DOHH2 (cell line): ENCODE measurements at regions not wholly inside any gene's neighbourhood (a gene's known extent, or its start where the extent isn't known, plus 50 kb on each side); places are given as distances from the start of the nearest gene placed in this dataset.

Experiments used
- H3F3A ChIP-seq: fragments of 200-600 bp; sonication (generic), shearing (Covaris generic); 2 replicates; pipeline ENCODE4 v1.6.0; 2016; ENCODE audit warnings: antibody characterized with exemption, mild to moderate bottlenecking; ENCODE audit not compliant: control insufficient read depth, insufficient read depth
- H3K27ac ChIP-seq: fragments of 200-600 bp; sonication (generic); 2 replicates; pipeline ENCODE4 v1.5.1; 2014; ENCODE audit warnings: low read depth, mild to moderate bottlenecking, low read length, moderate library complexity
- H3K27me3 ChIP-seq: fragments of 200-600 bp; sonication (generic); 2 replicates; pipeline ENCODE4 v1.6.1; 2014; ENCODE audit warnings: mild to moderate bottlenecking, low read length, mixed read lengths; ENCODE audit not compliant: control insufficient read depth
- H3K36me3 ChIP-seq: fragments of 200-600 bp; sonication (generic); 2 replicates; pipeline ENCODE4 v1.6.1; 2014; ENCODE audit warnings: mild to moderate bottlenecking, low read length, moderate library complexity, mixed read lengths; ENCODE audit not compliant: control insufficient read depth
- H3K4me1 ChIP-seq: fragments of 200-600 bp; sonication (generic); 2 replicates; pipeline ENCODE4 v1.6.1; 2014; ENCODE audit warnings: mild to moderate bottlenecking, low read length, mixed read lengths; ENCODE audit not compliant: control insufficient read depth
- H3K4me2 ChIP-seq: fragments of 200-600 bp; sonication (generic); 2 replicates; pipeline ENCODE4 v1.6.0; 2014; ENCODE audit warnings: mild to moderate bottlenecking, low read length, moderate library complexity
- H3K4me3 ChIP-seq: fragments of 200-600 bp; sonication (generic); 2 replicates; pipeline ENCODE4 v1.5.1; 2014; ENCODE audit warnings: mild to moderate bottlenecking, low read length, mixed read lengths
- H3K79me2 ChIP-seq: fragments of 200-600 bp; sonication (generic); 2 replicates; pipeline ENCODE4 v1.6.1; 2014; ENCODE audit warnings: mild to moderate bottlenecking, low read length, mixed read lengths; ENCODE audit not compliant: control insufficient read depth
- H3K9me2 ChIP-seq: fragments of 200-600 bp; sonication (generic); replicated peaks from 2 replicates; pipeline ENCODE4 v1.6.1; 2014; ENCODE audit warnings: mild to moderate bottlenecking, low read length, mixed read lengths; ENCODE audit not compliant: control insufficient read depth
- H3K9me3 ChIP-seq: fragments of 200-600 bp; sonication (generic); 2 replicates; pipeline ENCODE4 v1.6.1; 2014; ENCODE audit warnings: antibody characterized with exemption, low read length, mixed read lengths; ENCODE audit not compliant: control insufficient read depth, insufficient read depth
- H4K20me1 ChIP-seq: fragments of 200-600 bp; sonication (generic); 2 replicates; pipeline ENCODE4 v1.6.0; 2014; ENCODE audit warnings: low read depth, mild to moderate bottlenecking, antibody characterized with exemption, low read length, moderate library complexity; ENCODE audit not compliant: control insufficient read depth, insufficient read depth
- EZH2phosphoT487 ChIP-seq: fragments of 200-600 bp; sonication (generic); IDR thresholded peaks from 2 replicates; pipeline ENCODE4 v1.6.1; 2017; ENCODE audit warnings: borderline replicate concordance, mild to moderate bottlenecking, antibody characterized with exemption, low read length, moderate library complexity, mixed read lengths
- TF ChIP-seq, protein P1 (sequence below): fragments of 200-600 bp; sonication (generic); IDR thresholded peaks from one replicate; pipeline ENCODE4 v1.5.1; 2014; ENCODE audit warnings: antibody characterized with exemption, mild to moderate bottlenecking, low read depth, low read length; ENCODE audit not compliant: poor library complexity, severe bottlenecking

DNA sequence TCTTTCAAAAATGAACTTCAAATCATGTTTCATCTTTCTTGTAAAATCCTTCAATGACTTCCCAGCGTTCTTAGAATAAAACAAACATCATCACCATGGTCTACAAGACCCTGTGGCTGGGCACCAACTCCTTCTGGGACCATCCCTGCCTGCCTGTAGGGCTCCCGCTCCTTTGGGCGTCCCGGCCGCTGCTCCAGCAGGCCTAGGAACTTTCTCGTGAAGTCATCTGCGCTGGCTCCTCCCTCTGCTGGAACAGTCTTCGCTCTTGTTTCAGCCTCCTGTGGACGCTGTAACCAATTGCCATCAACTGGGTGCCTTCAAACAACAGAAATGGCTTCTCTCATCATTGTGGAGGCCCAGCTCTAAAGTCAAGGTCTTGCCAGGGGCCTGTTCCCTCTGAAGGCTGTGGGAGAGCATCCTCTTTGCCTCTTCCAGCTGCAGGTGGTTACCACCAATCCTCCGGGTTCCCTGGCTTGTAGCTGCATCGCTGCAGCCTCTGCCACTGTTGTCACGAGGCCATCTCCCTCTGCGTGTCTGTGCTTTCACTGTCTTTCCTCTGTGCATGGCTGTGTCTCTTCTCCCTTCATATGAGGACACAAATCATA lies 185.5 kb upstream of the SDK2 start:
- H3K27me3 ChIP-seq = no peaks in the 10 kb centered on the region
- H3K27ac ChIP-seq = no peak overlapping the region
- H4K20me1 ChIP-seq = no peaks in the 10 kb centered on the region
- H3K9me2 ChIP-seq = no peaks in the 10 kb centered on the region
- no peaks in the 10 kb centered on the region for H3K79me2 ChIP-seq
- no peak for TF ChIP-seq EZH2phosphoT487
- TF ChIP-seq, protein P1, sequence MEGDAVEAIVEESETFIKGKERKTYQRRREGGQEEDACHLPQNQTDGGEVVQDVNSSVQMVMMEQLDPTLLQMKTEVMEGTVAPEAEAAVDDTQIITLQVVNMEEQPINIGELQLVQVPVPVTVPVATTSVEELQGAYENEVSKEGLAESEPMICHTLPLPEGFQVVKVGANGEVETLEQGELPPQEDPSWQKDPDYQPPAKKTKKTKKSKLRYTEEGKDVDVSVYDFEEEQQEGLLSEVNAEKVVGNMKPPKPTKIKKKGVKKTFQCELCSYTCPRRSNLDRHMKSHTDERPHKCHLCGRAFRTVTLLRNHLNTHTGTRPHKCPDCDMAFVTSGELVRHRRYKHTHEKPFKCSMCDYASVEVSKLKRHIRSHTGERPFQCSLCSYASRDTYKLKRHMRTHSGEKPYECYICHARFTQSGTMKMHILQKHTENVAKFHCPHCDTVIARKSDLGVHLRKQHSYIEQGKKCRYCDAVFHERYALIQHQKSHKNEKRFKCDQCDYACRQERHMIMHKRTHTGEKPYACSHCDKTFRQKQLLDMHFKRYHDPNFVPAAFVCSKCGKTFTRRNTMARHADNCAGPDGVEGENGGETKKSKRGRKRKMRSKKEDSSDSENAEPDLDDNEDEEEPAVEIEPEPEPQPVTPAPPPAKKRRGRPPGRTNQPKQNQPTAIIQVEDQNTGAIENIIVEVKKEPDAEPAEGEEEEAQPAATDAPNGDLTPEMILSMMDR = no peak
- H3K4me2 ChIP-seq = no peak overlapping the region
- H3K4me1 ChIP-seq = no peaks in the 10 kb centered on the region
- no peak overlapping the region for H3K4me3 ChIP-seq
- H3K9me3 ChIP-seq = no peaks in the 10 kb centered on the region
- H3K36me3 ChIP-seq = no peaks in the 10 kb centered on the region
- H3F3A ChIP-seq = no peaks in the 10 kb centered on the region

DNA sequence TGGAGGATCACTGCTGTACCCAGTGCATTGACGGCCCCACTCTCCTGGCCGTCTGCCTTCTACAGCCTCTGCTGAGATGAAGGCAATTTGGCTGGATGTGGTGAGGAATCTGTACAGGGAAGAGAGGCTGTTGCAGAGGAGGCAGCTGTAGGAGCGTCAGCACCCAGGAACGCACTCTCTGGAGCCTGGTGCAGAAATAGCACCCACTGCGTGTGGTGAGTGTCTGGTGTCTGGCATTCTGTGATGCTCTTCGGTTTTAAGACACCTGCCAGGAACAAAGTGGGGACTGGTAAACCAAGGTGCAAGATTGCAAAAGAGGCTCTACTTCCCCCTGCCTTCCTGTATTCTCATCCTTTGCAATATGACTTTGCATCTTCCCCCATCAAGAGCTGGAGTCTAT lies 187.5 kb upstream of the SDK2 start:
- Histone ChIP-seq H3K79me2 (no peaks in the 10 kb centered on the region), H3K36me3 (no peaks in the 10 kb centered on the region), H3F3A (no peaks in the 10 kb centered on the region), H3K9me2 (no peaks in the 10 kb centered on the region), H3K4me1 (no peaks in the 10 kb centered on the region), H3K4me3 (no peak overlapping the region), H4K20me1 (no peaks in the 10 kb centered on the region), H3K4me2 (no peak overlapping the region), H3K9me3 (no peaks in the 10 kb centered on the region), H3K27ac (no peak overlapping the region), H3K27me3 (no peaks in the 10 kb centered on the region)
- no peak for TF ChIP-seq EZH2phosphoT487
- TF ChIP-seq, protein P1 = no peak

DNA sequence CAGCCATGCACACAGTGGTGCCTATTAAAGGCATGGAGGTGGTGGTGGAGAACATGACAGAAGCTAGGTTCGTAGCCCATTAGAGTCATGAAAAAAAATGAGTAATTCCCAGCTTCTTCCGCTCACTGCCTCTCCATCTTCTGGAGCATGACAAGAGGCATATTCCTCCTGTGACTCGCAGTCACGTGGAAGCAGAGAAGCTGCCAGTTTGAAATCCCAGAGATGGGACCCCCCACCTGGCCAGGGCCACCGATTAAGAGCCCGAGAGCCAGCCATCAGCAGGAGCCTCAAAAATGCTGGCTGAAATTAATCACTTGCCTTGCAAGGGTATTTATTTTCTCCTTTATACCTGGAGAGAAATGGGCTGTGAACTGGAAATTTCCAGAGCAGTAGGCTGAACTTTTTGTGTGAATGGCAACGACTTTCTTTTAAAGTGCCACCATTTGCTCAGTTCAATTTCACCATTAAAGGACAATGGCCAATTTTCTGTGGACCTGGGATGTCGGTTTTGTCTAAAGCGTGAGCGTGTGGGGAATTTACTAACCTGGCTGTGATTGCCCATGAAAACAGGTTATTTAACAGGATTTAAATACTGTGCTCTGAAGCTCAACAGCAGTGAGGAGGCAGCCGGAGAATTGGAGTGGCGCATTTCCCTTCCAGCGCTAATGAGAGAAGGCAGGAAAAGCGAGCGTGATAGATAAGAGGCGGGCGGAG lies 189.7 kb upstream of the SDK2 start:
- H3K27ac ChIP-seq = no peak overlapping the region
- no peaks in the 10 kb centered on the region for H3F3A ChIP-seq
- H3K79me2 ChIP-seq = no peaks in the 10 kb centered on the region
- no peak overlapping the region for H3K4me3 ChIP-seq
- H3K4me2 ChIP-seq = no peak overlapping the region
- TF ChIP-seq, protein P1 = no peak
- no peak for TF ChIP-seq EZH2phosphoT487
- no peaks in the 10 kb centered on the region for H3K27me3 ChIP-seq
- H4K20me1 ChIP-seq = no peaks in the 10 kb centered on the region
- H3K9me3 ChIP-seq = no peaks in the 10 kb centered on the region
- no peaks in the 10 kb centered on the region for H3K4me1 ChIP-seq
- no peaks in the 10 kb centered on the region for H3K36me3 ChIP-seq
- no peaks in the 10 kb centered on the region for H3K9me2 ChIP-seq
